K562 (cell line): ENCODE measurements at regions not wholly inside any gene's neighbourhood (a gene's known extent, or its start where the extent isn't known, plus 50 kb on each side); places are given as distances from the start of the nearest gene placed in this dataset.
"Not testable (repeated sequence)": the region's sequence is repeated elsewhere in the genome, so short reads cannot be mapped to it uniquely, and the experiment has no call there.

Experiments
- ATAC-seq: fragments of 200-7000 bp; cut with Tn5 transposase; 3 replicates; pipeline ENCODE4 v1.9.1; 2020; ENCODE audit warnings: moderate library complexity
- BruUV-seq: library from RNA; stranded (reverse); fragments of 400-500 nt; replicated peaks from 2 replicates; lab custom pipeline; 2021; lab: Mats Ljungman, UMichigan
- CTCF ChIA-PET: fragments of 300-600 bp; formaldehyde crosslinking; extraction: SDS; loops from one replicate; lab custom pipeline; 2021; ENCODE audit warnings: low intra/inter-chr PET ratio; lab: Yijun Ruan, JAX
- POLR2A ChIA-PET: fragments of 300-600, 350-650 bp; sonication (Branson Sonifier 250); formaldehyde crosslinking; extraction: SDS; loops from one replicate; lab custom pipeline; 2021; ENCODE audit warnings: antibody characterized with exemption, inconsistent platforms; lab: Yijun Ruan, JAX
- DNase-seq, 4 experiments: peaks; one replicate each; pipeline versions ENCODE4 v3.0.0 to v3.0.0-alpha.2; 2011 to 2018; ENCODE audit warnings: low spot score in 3 of 4, mixed read lengths in 3 of 4; ENCODE audit errors: extremely low read depth in 1 of 4
- FAIRE-seq: peaks from 2 replicates; lab custom pipeline; 2011; peaks lifted over from hg19 to GRCh38; lab: Jason Lieb, UNC
- H2AFZ ChIP-seq: 2 replicates; pipeline ENCODE4 v1.6.0; 2011; ENCODE audit warnings: low read depth, low read length, control low read depth, inconsistent platforms
- H3K27ac ChIP-seq: fragments of 200-600 bp; 3 replicates; pipeline ENCODE4 v1.8.0; 2011; ENCODE audit warnings: low read depth, mild to moderate bottlenecking, control low read depth, inconsistent platforms, low read length, moderate library complexity, mixed read lengths; ENCODE audit errors: extremely low read depth
- H3K27me3 ChIP-seq, 2 experiments: fragments of 300-600 bp in 1 of 2; 2 replicates in 1 of 2; 3 replicates in 1 of 2; pipeline versions ENCODE4 v1.6.0 to v1.8.0; 2011; ENCODE audit warnings: inconsistent platforms in 2 of 2, low read length in 2 of 2, mild to moderate bottlenecking in 1 of 2, mixed read lengths in 1 of 2, moderate library complexity in 1 of 2; ENCODE audit not compliant: control insufficient read depth in 2 of 2, insufficient read depth in 2 of 2
- H3K36me3 ChIP-seq: fragments of 300-600 bp; 3 replicates; pipeline ENCODE4 v1.8.0; 2011; ENCODE audit warnings: mild to moderate bottlenecking, low read length, inconsistent platforms; ENCODE audit not compliant: control insufficient read depth, insufficient read depth
- H3K4me1 ChIP-seq, 2 experiments: fragments of 200-600 bp in 1 of 2; replicated peaks in 1 of 2; 2 replicates in 1 of 2; 3 replicates in 1 of 2; pipeline versions ENCODE4 v1.5.1 to v1.8.0; 2011; ENCODE audit warnings: inconsistent platforms in 2 of 2, low read length in 2 of 2, mild to moderate bottlenecking in 1 of 2, mixed read lengths in 1 of 2, moderate library complexity in 1 of 2; ENCODE audit not compliant: control insufficient read depth in 2 of 2, insufficient read depth in 2 of 2
- H3K4me2 ChIP-seq: 2 replicates; pipeline ENCODE4 v1.6.1; 2011; ENCODE audit warnings: low read length, control low read depth, inconsistent platforms, mixed read lengths; ENCODE audit not compliant: insufficient read depth
- H3K4me3 ChIP-seq: fragments of 200-600 bp; sonication (generic), shearing (Covaris generic); 2 replicates; pipeline ENCODE4 v1.5.1; 2016; ENCODE audit warnings: control low read depth, inconsistent platforms
- H3K79me2 ChIP-seq: fragments of 200-600 bp; 3 replicates; pipeline ENCODE4 v1.8.0; 2011; ENCODE audit warnings: low read length, inconsistent platforms; ENCODE audit not compliant: control insufficient read depth, insufficient read depth
- H3K9ac ChIP-seq, 2 experiments: 2 replicates each; pipeline versions ENCODE4 v1.6.0 to v1.6.1; 2011; ENCODE audit warnings: low read depth in 2 of 2, low read length in 2 of 2, control low read depth in 1 of 2, inconsistent platforms in 1 of 2, mild to moderate bottlenecking in 1 of 2, mixed read lengths in 1 of 2; ENCODE audit not compliant: insufficient read depth in 1 of 2
- H3K9me1 ChIP-seq: one replicate; pipeline ENCODE4 v1.6.0; 2011; ENCODE audit warnings: inconsistent platforms, mild to moderate bottlenecking, low read length, moderate library complexity; ENCODE audit not compliant: control insufficient read depth, insufficient read depth
- H3K9me3 ChIP-seq: replicated peaks from 2 replicates; pipeline ENCODE4 v1.5.1; 2011; ENCODE audit warnings: low read depth, low read length, inconsistent platforms; ENCODE audit not compliant: control insufficient read depth, insufficient read depth
- H4K20me1 ChIP-seq: replicated peaks from 2 replicates; pipeline ENCODE4 v1.6.1; 2011; ENCODE audit warnings: low read length, inconsistent platforms, mixed read lengths; ENCODE audit not compliant: control insufficient read depth, insufficient read depth
- PRDM10 ChIP-seq: fragments of 450-650 bp; IDR thresholded peaks from 2 replicates; pipeline ENCODE4 v1.6.1; 2018; ENCODE audit not compliant: partially characterized antibody
- WGBS: fragments of 100-300 bp; shearing (Covaris generic); methylation state at CpG from one replicate; pipeline ENCODE4 v1.1.6; 2016; ENCODE audit warnings: low coverage, mixed read lengths; ENCODE audit not compliant: insufficient coverage; ENCODE audit errors: missing lambda C conversion rate; 5-methylcytosine and 5-hydroxymethylcytosine counted together
- in situ Hi-C: fragments of 300-500 bp; cut with MboI; formaldehyde crosslinking; loops from 4 replicates; pipeline ENCODE4 v1.15.0; 2018; ENCODE audit warnings: inconsistent platforms, mixed read lengths
- intact Hi-C: fragments of 100-400 bp; cut with micrococcal nuclease; formaldehyde crosslinking; loops from 2 replicates; pipeline ENCODE4 v1.14.2; 2022

DNA sequence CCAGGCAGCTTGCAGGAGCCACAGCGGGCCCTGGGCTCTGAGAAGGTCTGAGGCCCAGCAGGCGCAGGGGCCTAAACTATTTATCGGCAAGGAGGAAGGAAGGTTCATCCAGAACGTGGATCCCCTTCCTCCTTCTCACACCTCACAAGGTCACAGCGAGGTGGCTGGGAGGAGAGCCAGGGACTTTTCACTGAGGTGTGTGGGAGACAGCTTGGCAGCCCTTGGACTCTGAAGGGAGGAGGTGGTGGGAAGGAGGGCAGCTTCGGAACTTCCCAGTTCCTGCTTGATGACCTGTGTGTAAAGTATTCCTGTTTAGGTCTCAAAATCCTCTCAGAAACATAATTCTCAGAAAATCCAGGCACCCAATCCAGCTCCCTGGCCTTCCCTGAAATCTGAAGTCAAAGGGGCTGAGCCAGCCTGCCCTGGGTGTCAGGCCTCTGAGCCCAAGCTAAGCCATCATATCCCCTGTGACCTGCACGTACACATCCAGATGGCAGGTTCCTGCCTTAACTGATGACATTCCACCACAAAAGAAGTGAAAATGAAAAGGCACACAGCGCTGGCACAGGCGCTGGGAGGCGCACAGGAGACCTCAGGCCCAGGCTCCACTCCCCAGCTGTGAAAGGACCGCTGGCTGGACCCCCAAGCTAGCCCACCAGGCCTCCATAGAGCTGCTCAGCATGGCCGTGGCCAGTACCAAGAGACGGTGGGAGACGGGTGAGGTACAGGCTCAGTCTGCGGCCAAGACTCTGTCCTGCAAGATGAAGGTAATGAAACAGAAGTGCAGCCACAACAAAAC lies 269.4 kb upstream of the FRG2C start:
- H3K79me2 ChIP-seq, FAIRE-seq, H4K20me1 ChIP-seq, H3K9me1 ChIP-seq, H3K4me2 ChIP-seq, H3K4me1 ChIP-seq, H3K27ac ChIP-seq, intact Hi-C loops, BruUV-seq, H3K4me3 ChIP-seq, H3K36me3 ChIP-seq, H3K27me3 ChIP-seq, CTCF ChIA-PET, DNase-seq, in situ Hi-C loops, H2AFZ ChIP-seq, H3K9me3 ChIP-seq, POLR2A ChIA-PET, H3K9ac ChIP-seq, ATAC-seq: not testable (repeated sequence)
- WGBS, result 45% methylated on average over 8 of the region's 15 CpGs
- TF ChIP-seq PRDM10, result peak; percentile 76
